ENCODE measurements at regions not wholly inside any gene's neighbourhood (a gene's known extent, or its start where the extent isn't known, plus 50 kb on each side); places are given as distances from the start of the nearest gene placed in this dataset.

- H3K23me2 ChIP-seq (ENCODE audit: low read depth, low read length) = peaks cover 11% of the 10 kb centered on the region; the same call in 1 of the 2 replicates
- H3K4ac ChIP-seq (replicated peaks; ENCODE audit: insufficient read length, low read depth, low read length) = no peak overlapping the region
- no peak overlapping the region; a peak in 1 of 7 replicates for H3K9ac ChIP-seq (replicated peaks in 1 of 4; ENCODE audit: extremely low read depth in 1 of 4, low read depth in 3 of 4, low read length in 3 of 4)
- peak overlapping the region; percentile 83; the same call in 1 of the 2 replicates for H2BK5ac ChIP-seq (ENCODE audit: low read depth, low read length)
- H2BK15ac ChIP-seq (ENCODE audit: low read length) = peak overlapping the region; percentile 63; the same call in 1 of the 2 replicates
- H2AK5ac ChIP-seq (ENCODE audit: low read depth, low read length) = 0 out of 2 replicates have a peak overlapping the region, but pooled peaks have one; percentile 49
- H3K9me3 ChIP-seq (ENCODE audit: insufficient read depth in 2 of 2, low read depth in 1 of 2, low read length in 1 of 2) = no peaks in the 10 kb centered on the region
- H3K36me3 ChIP-seq (ENCODE audit: control insufficient read depth in 2 of 4, insufficient read depth in 4 of 4, low read length in 3 of 4) = no peaks in the 10 kb centered on the region; a peak in 1 of 8 replicates
- no peak overlapping the region; the same call in none of the 2 replicates for H3K18ac ChIP-seq (ENCODE audit: extremely low read depth, low read length)
- WGBS, 2 experiments (ENCODE audit: extremely low coverage in 1 of 2, insufficient coverage in 1 of 2, insufficient read length in 1 of 2, insufficient replicate concordance in 2 of 2, low coverage in 1 of 2, low lambda C conversion rate in 2 of 2, missing lambda C conversion rate in 1 of 2) = 59% methylated on average over 6 of the region's 6 CpGs; no CpG with 5 or more reads in 1 of the 2 experiments
- peaks cover 0 to 1% of the 10 kb centered on the region in 2 experiments for H4K20me1 ChIP-seq (replicated peaks in 1 of 2; ENCODE audit: control insufficient read depth in 1 of 2, insufficient read depth in 2 of 2, low read length in 2 of 2)
- peaks cover 3% of the 10 kb centered on the region for H3K79me1 ChIP-seq (ENCODE audit: low read depth, low read length)
- no peak overlapping the region for H4K8ac ChIP-seq (ENCODE audit: extremely low read depth, insufficient read depth, low read length)
- H3K56ac ChIP-seq (replicated peaks; ENCODE audit: insufficient read length, low read depth, low read length) = no peak overlapping the region
- H3K27ac ChIP-seq (ENCODE audit: low read depth, low read length) = peak overlapping the region; percentile 72
- no peak for FAIRE-seq
- H4K5ac ChIP-seq (ENCODE audit: insufficient read length, low read depth, low read length) = no peak overlapping the region
- H2BK12ac ChIP-seq (ENCODE audit: low read depth, low read length) = peak overlapping the region; percentile 96
- peaks cover 0 to 17% of the 10 kb centered on the region in 2 experiments; a peak in 3 of 4 replicates for H3K79me2 ChIP-seq (ENCODE audit: control insufficient read depth in 1 of 2, insufficient read depth in 2 of 2, low read length in 2 of 2)
- H2BK20ac ChIP-seq (ENCODE audit: low read length) = peak overlapping the region; percentile 98
- H3K23ac ChIP-seq (ENCODE audit: insufficient read length) = no peak overlapping the region
- no peaks in the 10 kb centered on the region for H3K27me3 ChIP-seq (replicated peaks in 1 of 4; ENCODE audit: control insufficient read depth in 3 of 4, extremely low read depth in 1 of 4, insufficient read depth in 3 of 4, low read length in 3 of 4)
- DNase-seq (ENCODE audit: low read depth in 1 of 2, low spot score in 2 of 2) = no peak
- ChIA-PET POLR2A (ENCODE audit: partially characterized antibody) (interaction anchor here (0.6 to 1.6 kb wide), 6 partner anchors 11 to 332 kb away, joined by 3 to 5 read pairs (median 3); no protein-coding TSS in a partner anchor), CTCF (ENCODE audit: partially characterized antibody) (interaction anchor here (0.6 to 14.5 kb wide), 19 partner anchors 8 to 291 kb away, joined by 3 to 146 read pairs (median 4); no protein-coding TSS in a partner anchor)
- TF ChIP-seq CTBP2 (IDR thresholded peaks at IDR 0.05; ENCODE audit: borderline replicate concordance, insufficient read depth, insufficient read length, low read length) (no peak), MAX (IDR thresholded peaks at IDR 0.05) (no peak), SIN3A (conservative IDR thresholded peaks at IDR 0.05 in 1 of 2, IDR thresholded peaks at IDR 0.05 in 1 of 2; ENCODE audit: low read depth in 1 of 2, low read length in 2 of 2) (0 out of 4 replicates have a peak, but pooled peaks of 1 of the 2 experiments have one; percentile 28)
- peak overlapping the region; percentile 8 for H4K91ac ChIP-seq (replicated peaks; ENCODE audit: insufficient read length, low read length)
- H3K4me1 ChIP-seq (replicated peaks in 1 of 4; ENCODE audit: control insufficient read depth in 3 of 4, insufficient read depth in 4 of 4, low read length in 3 of 4) = peaks cover 37 to 45% (median 40%) of the 10 kb centered on the region in 4 experiments
- no peak overlapping the region for H2BK120ac ChIP-seq (replicated peaks; ENCODE audit: low read depth, low read length)
- no peak overlapping the region for H2AFZ ChIP-seq (ENCODE audit: low read length)
- H3K14ac ChIP-seq (ENCODE audit: insufficient read length) = no peak overlapping the region
- H3K4me2 ChIP-seq (ENCODE audit: insufficient read depth in 1 of 2, low read depth in 2 of 2, low read length in 2 of 2) = peak overlapping the region; percentile 77 to 90
- H3K4me3 ChIP-seq (ENCODE audit: extremely low read depth in 1 of 4, insufficient read depth in 2 of 4, low read depth in 3 of 4, low read length in 4 of 4) = peak overlapping the region in 2 of 4 experiments; percentile 0 to 83; a peak in 1 of 8 replicates
Observed at GRCh38 chr1:201736707-201737320, 92.1 kb upstream of the IPO9 start.

Data from H1 (cell line).